ENCODE measurements at regions not wholly inside any gene's neighbourhood (a gene's known extent, or its start where the extent isn't known, plus 50 kb on each side); places are given as distances from the start of the nearest gene placed in this dataset.

DNA sequence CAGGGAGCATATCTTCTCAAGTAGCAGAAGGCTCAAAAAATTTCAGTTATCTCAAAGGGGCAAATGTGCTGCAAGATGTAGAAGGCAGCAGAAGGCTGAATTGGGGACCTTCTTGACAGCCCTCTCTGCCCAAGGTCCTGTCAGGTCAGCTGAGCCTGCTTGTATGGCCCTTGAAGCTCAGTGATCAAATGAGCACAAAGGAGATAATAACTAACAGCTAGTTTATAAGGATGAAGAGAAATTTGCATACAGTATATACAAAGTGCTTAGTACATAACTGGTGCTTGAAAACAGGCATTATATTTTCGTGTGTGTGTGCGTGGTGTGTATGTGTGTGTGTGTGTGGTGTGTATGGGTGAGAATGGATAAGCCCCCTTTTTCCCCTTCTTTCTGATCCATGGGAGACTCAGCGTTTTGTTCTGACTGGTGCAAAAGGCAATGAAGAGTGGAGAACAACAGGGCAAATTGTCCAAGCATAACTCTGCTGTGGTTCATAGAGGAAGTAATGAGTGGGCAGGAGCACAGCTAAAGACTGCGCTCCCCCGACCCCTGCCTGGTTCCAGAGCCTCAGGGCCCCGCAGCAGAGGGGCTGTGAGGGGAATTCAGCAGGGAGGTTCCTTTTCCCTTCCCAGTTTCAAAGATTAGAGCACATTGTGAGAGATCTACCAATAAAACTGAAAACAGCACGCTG, 356.8 kb upstream of the NR2F2 start:
- DNase-seq (ENCODE audit: low read depth) = no peak

DNA sequence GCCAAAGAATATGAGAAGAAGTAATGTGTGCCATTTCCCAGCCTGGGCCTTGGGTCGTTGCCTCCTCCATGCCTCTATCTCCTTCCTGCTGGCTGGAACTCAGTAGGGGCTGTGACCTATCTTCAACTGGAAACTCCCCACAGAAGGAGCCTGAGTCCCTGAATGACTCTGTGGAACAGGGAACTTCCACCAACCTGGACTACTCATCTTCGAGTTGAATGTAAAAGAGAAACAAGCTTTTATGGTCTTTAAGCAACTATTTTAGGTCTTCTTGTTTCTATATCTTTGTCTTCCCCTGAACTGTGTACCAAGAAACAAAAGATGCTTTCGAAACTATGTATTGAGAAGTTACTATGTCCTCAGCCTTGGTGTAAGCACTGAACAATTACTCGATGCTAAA, 355.3 kb upstream of the NR2F2 start:
- no peak for DNase-seq (ENCODE audit: low read depth)

- DNase-seq (ENCODE audit: low read depth) = no peak
These were observed 351.2 kb upstream of the NR2F2 start for GRCh38 chr15:95979286-95979685.

DNA sequence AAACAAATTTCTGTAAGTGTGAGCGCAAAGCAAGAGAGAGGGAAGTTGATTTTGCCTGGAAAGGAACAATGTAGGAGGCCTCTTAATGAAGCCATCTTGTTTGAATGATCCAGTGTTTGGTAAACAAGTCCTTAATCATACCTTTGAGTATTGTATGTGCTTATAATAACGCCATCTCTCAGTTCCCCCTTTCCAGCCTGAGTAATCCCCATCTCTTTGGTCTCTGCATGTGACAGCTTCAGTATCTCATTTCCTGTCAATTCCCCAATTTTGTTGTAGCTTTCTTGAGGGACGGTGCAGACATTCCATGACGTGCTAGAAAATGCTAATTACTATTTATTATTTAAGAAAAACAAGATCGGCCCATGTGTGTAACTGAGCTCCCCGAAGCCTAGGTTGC, 349.3 kb upstream of the NR2F2 start:
- DNase-seq (ENCODE audit: low read depth) = no peak

DNA sequence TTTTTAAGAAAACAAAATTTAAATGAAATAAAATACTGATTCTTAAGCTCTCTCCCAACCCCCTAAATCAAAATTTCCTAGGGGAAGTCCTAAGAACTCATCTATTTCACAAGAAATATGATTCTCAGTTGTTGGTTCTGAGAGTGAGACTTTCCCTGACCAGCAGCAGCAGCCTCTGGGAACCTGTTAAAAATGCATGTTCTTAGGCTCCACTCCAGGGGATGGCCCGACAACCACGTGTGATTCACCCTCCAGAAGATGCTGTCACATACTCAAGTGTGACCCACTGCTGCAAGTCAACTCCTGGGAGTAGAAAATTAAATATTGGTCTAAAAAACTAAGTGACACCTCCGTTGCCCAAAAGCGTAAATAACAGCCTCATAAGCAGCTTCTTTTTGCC, 343.2 kb upstream of the NR2F2 start:
- no peak for DNase-seq (ENCODE audit: low read depth)

DNA sequence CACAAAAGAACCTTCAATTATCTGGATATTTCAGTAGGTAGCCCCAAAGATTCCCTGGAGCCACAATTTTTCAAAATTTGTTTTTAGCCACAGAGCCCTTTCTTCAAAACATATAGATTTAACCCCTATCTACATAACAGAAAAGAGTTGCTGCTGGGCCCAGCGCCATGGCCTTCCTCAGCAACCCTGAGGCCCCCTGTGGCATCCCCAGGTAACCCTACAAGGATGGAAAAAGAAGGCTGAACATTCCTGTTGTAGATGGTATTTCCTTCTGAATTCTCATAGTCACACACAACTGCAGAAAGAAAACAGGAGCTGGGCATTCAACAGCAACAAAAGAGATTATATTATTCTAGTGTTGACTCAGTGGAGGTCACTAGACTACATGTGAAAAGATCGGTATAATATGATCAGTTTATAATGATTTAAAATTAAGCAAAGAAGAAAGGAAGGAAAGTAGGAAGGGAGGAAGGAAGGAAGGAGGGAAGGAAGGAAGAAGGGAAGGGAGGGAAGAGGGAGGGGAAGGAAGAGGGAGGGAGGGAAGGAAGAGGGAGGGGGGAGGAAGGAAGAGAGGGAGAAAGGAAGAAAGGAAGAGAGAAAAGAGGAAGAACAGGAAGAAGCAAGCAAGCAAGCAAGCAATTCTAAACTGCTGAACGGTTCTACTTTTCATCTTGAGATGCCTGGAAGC, 342.5 kb upstream of the NR2F2 start:
- no peak for DNase-seq (ENCODE audit: low read depth)

DNA sequence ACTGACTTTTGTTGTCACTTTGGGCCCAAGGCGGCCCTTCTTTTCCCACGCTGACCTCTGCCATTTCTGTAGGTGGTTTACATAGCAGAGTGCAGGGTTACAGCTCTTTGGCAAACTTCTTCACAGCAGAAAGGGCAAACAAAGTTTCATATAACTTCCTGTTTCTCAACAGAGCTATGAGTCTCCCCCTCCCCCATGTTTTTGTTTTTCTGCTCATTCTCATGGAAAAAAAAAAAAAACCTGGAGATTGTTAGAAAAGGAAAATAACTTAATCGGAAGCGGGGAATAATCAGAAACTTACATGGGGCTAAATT, 342.0 kb upstream of the NR2F2 start:
- no peak for DNase-seq (ENCODE audit: low read depth)

DNA sequence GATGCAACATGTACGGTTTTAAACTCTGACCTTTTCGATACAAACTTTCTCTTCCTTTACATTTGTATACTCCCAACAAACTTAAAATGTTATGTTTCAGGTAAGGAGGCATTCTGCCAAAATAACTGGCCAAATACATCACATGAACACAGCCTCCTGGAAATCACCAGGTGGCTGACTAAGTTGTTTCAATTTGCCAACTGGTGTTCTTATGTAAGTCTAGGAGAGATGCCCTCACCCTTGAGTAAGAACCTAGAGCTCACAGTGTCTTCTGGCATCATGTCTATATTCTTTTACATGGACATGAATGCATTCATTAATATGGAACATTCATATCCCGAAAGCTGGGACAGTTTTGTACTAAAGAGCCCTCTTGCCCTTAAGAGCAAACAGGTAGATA, 341.1 kb upstream of the NR2F2 start:
- DNase-seq (ENCODE audit: low read depth) = no peak

DNA sequence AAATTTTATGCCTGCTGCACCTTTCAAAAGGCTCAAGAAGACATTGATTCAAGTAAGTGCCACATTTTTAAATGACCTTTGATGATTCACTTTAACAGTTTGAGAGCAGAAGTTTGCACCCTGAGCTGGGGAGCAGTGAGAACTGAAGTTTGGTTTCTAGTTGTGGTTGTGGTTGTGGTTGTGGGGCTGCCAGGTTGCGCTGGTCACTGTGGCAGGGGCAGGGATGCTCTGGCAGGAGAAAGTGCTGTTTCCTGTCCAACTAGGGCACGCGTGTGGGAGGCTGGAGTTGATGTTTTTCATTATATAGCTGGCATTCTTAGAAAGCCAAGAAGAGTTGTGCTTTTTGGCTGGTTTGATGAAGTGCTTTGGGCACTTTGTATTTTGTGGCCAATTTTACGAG, 339.7 kb upstream of the NR2F2 start:
- DNase-seq (ENCODE audit: low read depth) = no peak

DNA sequence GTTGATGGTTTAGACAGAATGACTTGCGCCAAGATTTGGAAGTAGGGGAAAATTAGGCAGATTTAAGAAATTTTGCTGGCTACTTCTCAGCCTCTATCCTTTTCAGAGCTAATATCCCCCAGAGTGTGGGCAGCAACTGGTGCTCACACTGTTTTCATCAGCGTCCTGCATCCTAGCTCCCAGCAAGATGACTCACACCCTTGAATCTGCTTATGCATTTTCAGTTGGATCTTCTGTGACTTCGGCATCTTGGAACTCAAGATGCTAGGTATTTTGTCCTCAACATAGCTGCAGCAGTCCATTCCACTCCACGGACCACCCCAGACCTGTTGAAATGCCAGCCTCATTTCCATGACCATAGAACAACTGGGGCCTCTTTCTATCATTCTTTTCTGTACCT, 336.1 kb upstream of the NR2F2 start:
- no peak for DNase-seq (ENCODE audit: low read depth)

DNA sequence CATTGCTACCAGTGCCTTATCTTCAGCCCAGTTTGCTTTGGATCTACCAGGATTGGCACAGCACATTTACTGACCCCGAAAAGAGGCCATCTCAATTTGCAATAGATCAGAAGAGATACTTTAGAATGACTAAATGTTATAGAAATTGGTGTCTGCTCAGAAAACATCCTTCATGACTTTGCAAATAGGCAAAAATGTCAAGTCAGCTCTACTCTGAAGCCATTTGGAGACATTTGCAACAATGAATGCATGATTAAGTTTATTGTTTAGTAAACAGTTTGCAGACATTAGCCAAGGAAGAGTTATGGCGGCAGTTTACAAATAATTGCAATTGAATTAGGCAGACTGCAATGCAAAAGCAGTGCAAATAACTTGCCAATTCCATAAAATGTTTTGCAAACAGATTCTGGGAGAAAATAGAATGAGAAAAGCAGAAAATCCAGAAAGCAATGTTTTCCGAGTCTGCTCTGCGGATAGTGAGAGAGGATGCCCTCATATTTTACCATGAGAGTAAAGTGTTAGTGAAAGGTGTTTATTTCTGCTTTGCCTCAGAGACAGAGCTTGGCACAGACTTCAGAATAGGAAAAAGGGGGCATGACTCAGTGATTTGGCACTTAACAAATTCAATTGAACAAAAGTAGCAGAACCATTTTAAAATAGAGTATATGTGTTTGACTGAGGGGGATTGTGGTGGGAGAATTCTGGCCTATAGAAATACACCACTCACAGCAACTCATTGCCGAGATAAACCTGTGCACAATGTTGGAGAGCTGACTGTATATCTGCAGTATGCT, 334.9 kb upstream of the NR2F2 start:
- no peak for DNase-seq (ENCODE audit: low read depth)

DNA sequence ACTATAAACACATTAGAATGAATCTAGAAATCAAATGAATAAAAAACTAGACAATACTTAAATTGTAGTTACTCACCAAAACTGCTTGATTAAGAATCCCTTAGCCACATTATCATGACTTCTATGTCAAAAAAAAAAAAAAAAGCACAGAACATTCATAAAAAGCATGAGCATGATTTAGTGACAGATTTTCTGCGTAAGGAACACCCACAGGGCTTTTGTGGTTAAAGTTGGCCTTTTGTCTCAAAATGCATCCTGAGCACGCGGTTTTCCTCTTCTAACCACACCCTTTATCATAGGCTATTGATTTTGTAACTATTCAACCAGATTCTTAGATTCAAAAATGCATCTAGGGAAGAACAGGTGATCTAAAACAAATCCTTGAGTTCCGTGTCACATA, 334.0 kb upstream of the NR2F2 start:
- DNase-seq (ENCODE audit: low read depth) = no peak

- no peak for DNase-seq (ENCODE audit: low read depth)
These were observed 331.6 kb upstream of the NR2F2 start for GRCh38 chr15:95998935-95999334.

DNA sequence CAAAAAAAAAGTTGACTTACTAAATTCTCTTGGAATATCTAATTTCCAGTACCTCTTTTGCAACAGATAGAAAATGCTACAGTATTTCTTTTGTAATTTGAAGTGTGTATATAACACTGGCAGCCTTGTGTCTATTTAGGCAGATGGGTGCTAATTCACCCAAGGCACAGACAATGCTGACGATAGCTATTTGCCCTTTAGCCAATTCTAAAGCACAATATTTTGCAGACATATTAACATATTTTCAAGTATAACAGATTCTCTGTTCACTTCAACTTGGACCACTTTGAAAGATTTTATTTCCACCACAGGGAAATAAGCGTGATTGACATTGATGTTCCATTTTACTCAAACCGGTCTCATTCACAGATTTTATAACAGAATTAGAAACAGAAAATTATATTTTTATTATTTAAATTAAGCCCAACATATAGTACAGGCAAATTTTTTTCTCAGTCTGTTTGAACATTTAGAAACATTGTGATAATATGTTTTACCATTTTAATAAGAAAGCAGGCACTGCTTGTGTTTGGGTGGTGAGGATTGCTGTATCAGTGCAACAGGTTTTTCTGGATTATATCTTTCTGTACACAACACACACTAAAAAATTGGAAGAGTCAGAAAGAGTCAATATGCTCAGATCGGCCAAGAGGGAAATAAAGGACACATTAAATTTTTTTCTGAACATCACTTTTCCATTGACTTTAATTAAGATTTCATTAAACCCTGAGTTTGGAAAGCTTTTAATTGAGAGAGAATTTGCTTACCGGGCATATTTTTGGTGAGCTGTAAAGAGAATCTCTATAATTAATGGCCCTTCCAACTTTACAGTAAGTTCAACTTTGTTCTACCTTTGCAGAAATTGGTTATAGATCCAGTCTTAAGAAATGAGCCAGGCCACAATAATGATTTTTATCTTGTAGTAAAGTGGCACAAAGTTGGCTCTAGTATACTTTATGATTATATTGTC, 327.3 kb upstream of the NR2F2 start:
- DNase-seq (ENCODE audit: low read depth) = no peak

- DNase-seq (ENCODE audit: low read depth) = no peak
These were observed 324.6 kb upstream of the NR2F2 start for GRCh38 chr15:96005906-96006305.

DNA sequence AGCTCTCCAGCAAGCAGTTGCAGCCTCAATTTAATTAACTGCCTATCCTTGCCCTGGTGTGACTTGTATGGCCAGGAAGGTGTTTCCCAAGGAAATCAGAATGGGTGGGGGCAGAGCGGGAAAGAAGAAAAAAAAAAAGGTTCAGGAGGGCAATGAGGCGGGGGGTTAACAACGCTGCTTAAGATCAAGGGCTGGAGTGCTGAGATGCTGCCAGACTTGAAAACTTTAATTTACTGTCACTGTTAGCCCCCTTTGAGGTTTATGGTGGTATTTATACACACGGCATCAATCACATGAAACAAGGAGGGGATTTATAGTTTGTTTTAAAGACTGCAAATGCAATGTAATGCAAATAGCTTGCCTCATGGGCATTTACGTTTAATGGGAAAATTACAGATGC, 319.4 kb upstream of the NR2F2 start:
- DNase-seq (ENCODE audit: low read depth) = no peak

- DNase-seq (ENCODE audit: low read depth) = no peak
These were observed 315.6 kb upstream of the NR2F2 start for GRCh38 chr15:96014939-96015338.

DNA sequence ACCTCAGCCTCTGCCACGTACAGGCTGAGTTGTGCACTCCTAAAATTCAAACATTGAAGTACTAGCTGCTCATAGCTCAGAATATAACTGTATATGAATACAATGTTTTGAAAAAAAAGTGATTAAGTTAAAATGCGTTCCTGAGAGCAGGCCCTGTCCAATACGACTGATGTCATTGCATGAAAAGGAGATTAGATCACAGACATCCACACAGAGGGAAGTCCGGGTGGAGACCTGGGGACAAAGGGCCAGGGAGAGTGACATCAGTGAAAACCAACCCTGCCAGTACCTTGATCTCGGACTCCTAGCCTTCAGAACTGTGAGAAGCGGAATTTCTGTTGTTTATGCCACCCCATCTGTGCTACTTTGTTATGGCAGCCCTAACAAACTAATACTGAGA, 311.4 kb upstream of the NR2F2 start:
- DNase-seq (ENCODE audit: low read depth) = no peak

GRCh38 chr15:96020133-96020532, 310.4 kb upstream of the NR2F2 start:
- no peak for DNase-seq (ENCODE audit: low read depth)

DNA sequence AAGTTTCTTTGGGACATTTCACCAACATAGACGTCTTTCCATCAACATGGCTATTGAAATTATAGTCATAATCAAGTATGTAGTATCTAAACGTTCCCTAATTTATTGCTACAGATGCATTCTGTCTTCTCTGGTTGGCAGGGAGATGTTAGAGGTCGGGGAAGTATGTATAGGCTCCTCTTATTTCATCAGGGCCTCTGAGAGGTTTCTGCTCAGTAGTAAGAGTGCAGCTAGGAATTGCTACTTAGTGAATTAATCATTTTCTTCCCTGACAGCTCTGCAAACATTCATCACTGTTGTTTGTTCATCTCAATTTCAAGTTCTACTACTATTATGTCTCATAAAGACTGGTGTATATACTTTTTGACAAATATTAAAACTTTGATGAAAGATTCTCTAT, 309.7 kb upstream of the NR2F2 start:
- DNase-seq (ENCODE audit: low read depth) = no peak

DNA sequence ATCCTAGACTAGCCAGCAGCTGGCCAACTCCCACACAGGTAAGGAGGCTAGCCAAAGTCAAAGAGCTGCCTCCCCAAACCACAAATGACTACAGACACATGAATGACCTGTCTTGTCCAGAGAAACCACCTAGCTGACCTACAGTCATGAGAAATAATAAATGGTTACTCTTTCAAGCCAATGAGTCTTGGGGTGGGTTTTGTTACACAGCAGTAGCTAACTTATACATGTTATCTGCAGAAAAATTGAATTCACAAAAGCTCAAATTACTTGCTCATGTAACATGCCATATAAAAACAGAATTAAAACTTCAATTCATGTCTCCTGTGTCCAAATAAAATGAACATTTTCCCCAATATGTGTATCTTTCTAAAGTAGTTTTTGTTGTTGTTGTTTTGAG, 307.4 kb upstream of the NR2F2 start:
- no peak for DNase-seq (ENCODE audit: low read depth)

DNA sequence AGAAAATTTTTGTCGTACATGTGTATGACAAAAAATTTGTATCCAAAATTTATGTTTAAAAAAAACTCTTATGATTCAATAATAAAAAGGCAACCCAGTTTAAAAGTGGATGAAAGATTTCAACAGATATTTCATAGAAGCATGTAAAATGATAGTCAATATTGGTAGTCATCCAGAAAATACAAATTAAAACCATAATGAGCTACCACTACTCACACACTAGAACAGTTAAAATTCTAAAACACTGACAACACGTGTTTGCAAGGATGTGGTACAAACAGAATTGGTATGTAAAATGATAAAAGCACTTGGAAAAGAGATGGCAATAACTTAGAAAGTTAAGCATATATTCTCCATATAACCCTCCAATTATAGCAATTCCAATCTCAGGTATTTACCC, 303.0 kb upstream of the NR2F2 start:
- no peak for DNase-seq (ENCODE audit: low read depth)

Data from activated T-cell treated with anti-CD3 and anti-CD28 coated beads for 48 hours (primary cell).